ENCODE measurements at regions not wholly inside any gene's neighbourhood (a gene's known extent, or its start where the extent isn't known, plus 50 kb on each side); places are given as distances from the start of the nearest gene placed in this dataset.

GRCh38 chr12:18905134-18905533 is 167.2 kb downstream of the CAPZA3 start:
- no peak overlapping the region for H3K4me2 ChIP-seq (ENCODE audit: low read depth, low read length)
- no peaks in the 10 kb centered on the region for H3K79me2 ChIP-seq (ENCODE audit: low read length)
- H4K20me1 ChIP-seq (ENCODE audit: insufficient read depth, low read length): no peaks in the 10 kb centered on the region
- TF ChIP-seq EZH2phosphoT487 (IDR thresholded peaks at IDR 0.05; ENCODE audit: low read length) (no peak), EZH2 (optimal IDR thresholded peaks at IDR 0.05; ENCODE audit: low read depth, low read length) (no peak)
- TF ChIP-seq, protein P1, sequence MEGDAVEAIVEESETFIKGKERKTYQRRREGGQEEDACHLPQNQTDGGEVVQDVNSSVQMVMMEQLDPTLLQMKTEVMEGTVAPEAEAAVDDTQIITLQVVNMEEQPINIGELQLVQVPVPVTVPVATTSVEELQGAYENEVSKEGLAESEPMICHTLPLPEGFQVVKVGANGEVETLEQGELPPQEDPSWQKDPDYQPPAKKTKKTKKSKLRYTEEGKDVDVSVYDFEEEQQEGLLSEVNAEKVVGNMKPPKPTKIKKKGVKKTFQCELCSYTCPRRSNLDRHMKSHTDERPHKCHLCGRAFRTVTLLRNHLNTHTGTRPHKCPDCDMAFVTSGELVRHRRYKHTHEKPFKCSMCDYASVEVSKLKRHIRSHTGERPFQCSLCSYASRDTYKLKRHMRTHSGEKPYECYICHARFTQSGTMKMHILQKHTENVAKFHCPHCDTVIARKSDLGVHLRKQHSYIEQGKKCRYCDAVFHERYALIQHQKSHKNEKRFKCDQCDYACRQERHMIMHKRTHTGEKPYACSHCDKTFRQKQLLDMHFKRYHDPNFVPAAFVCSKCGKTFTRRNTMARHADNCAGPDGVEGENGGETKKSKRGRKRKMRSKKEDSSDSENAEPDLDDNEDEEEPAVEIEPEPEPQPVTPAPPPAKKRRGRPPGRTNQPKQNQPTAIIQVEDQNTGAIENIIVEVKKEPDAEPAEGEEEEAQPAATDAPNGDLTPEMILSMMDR (IDR thresholded peaks at IDR 0.05; ENCODE audit: low read length): no peak
- H3K9me2 ChIP-seq (replicated peaks; ENCODE audit: insufficient read depth, low read length): no peaks in the 10 kb centered on the region
- H3K27me3 ChIP-seq (replicated peaks; ENCODE audit: insufficient read depth, low read length): no peaks in the 10 kb centered on the region
- no peak overlapping the region for H2AFZ ChIP-seq (ENCODE audit: low read length)
- H3K4me3 ChIP-seq (ENCODE audit: low read length): no peak overlapping the region
- H3K9me3 ChIP-seq (replicated peaks; ENCODE audit: insufficient read depth, low read length): no peaks in the 10 kb centered on the region
- DNase-seq: no peak
- no peak overlapping the region for H3K9ac ChIP-seq (ENCODE audit: low read length)
- H3F3A ChIP-seq (ENCODE audit: insufficient read depth, low read length): no peaks in the 10 kb centered on the region
- no peak overlapping the region for H3K27ac ChIP-seq (ENCODE audit: low read length)
- no peaks in the 10 kb centered on the region for H3K4me1 ChIP-seq (ENCODE audit: low read length)
- no peaks in the 10 kb centered on the region for H3K36me3 ChIP-seq (replicated peaks; ENCODE audit: insufficient read depth, low read length)

DNA sequence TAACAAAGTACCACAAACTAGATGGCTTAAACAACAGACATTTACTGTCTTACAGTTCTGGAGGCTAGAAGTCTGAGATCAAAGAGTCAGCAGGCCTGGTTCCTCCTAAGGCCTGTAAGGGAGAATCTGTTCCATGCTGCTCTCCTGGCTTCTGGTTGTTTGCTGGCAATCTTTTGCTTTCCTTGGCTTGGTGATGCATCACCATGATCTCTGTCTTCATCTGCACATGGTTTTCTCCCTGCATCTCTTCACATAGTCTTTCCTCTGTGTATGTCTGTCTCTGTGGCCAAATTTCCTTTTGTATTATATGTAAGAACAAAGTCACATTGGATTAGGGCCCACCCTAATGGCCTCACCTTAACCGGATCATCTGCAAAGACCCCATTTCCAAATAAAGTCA is 168.5 kb downstream of the CAPZA3 start:
- H3K9me2 ChIP-seq (replicated peaks; ENCODE audit: insufficient read depth, low read length): no peaks in the 10 kb centered on the region
- no peak overlapping the region for H3K4me3 ChIP-seq (ENCODE audit: low read length)

GRCh38 chr12:18907127-18907526 is 169.2 kb downstream of the CAPZA3 start:
- no peaks in the 10 kb centered on the region for H3K27me3 ChIP-seq (replicated peaks; ENCODE audit: insufficient read depth, low read length)
- no peaks in the 10 kb centered on the region for H3K4me1 ChIP-seq (ENCODE audit: low read length)
- H3K27ac ChIP-seq (ENCODE audit: low read length): no peak overlapping the region
- no peak overlapping the region for H3K4me2 ChIP-seq (ENCODE audit: low read depth, low read length)
- H4K20me1 ChIP-seq (ENCODE audit: insufficient read depth, low read length): no peaks in the 10 kb centered on the region
- DNase-seq: no peak
- TF ChIP-seq, protein P1 (IDR thresholded peaks at IDR 0.05; ENCODE audit: low read length): no peak
- TF ChIP-seq EZH2 (optimal IDR thresholded peaks at IDR 0.05; ENCODE audit: low read depth, low read length) (no peak), EZH2phosphoT487 (IDR thresholded peaks at IDR 0.05; ENCODE audit: low read length) (no peak)
- no peak overlapping the region for H2AFZ ChIP-seq (ENCODE audit: low read length)
- no peaks in the 10 kb centered on the region for H3K9me2 ChIP-seq (replicated peaks; ENCODE audit: insufficient read depth, low read length)
- H3K9me3 ChIP-seq (replicated peaks; ENCODE audit: insufficient read depth, low read length): no peaks in the 10 kb centered on the region
- no peak overlapping the region for H3K9ac ChIP-seq (ENCODE audit: low read length)
- H3K79me2 ChIP-seq (ENCODE audit: low read length): no peaks in the 10 kb centered on the region
- H3K36me3 ChIP-seq (replicated peaks; ENCODE audit: insufficient read depth, low read length): no peaks in the 10 kb centered on the region
- H3K4me3 ChIP-seq (ENCODE audit: low read length): no peak overlapping the region
- no peaks in the 10 kb centered on the region for H3F3A ChIP-seq (ENCODE audit: insufficient read depth, low read length)

More for the DNA sequence above, 168.5 kb downstream of the CAPZA3 start:
- Histone ChIP-seq H3K9me3 (replicated peaks; ENCODE audit: insufficient read depth, low read length) (no peaks in the 10 kb centered on the region), H3F3A (ENCODE audit: insufficient read depth, low read length) (no peaks in the 10 kb centered on the region), H3K9ac (ENCODE audit: low read length) (no peak overlapping the region), H3K27ac (ENCODE audit: low read length) (no peak overlapping the region), H3K4me2 (ENCODE audit: low read depth, low read length) (no peak overlapping the region), H3K36me3 (replicated peaks; ENCODE audit: insufficient read depth, low read length) (no peaks in the 10 kb centered on the region), H2AFZ (ENCODE audit: low read length) (no peak overlapping the region), H3K4me1 (ENCODE audit: low read length) (no peaks in the 10 kb centered on the region), H3K27me3 (replicated peaks; ENCODE audit: insufficient read depth, low read length) (no peaks in the 10 kb centered on the region), H4K20me1 (ENCODE audit: insufficient read depth, low read length) (no peaks in the 10 kb centered on the region), H3K79me2 (ENCODE audit: low read length) (no peaks in the 10 kb centered on the region)
- TF ChIP-seq, protein P1 (IDR thresholded peaks at IDR 0.05; ENCODE audit: low read length): no peak
- no peak for TF ChIP-seq EZH2 (optimal IDR thresholded peaks at IDR 0.05; ENCODE audit: low read depth, low read length)
- TF ChIP-seq EZH2phosphoT487 (IDR thresholded peaks at IDR 0.05; ENCODE audit: low read length): no peak
- DNase-seq: no peak
